Neural crest cell (in vitro differentiated cells): ENCODE measurements at regions not wholly inside any gene's neighbourhood (a gene's known extent, or its start where the extent isn't known, plus 50 kb on each side); places are given as distances from the start of the nearest gene placed in this dataset.
"Not testable (repeated sequence)": the region's sequence is repeated elsewhere in the genome, so short reads cannot be mapped to it uniquely, and the experiment has no call there.

Source experiments
- DNase-seq: peaks from one replicate; pipeline ENCODE4 v3.0.0; 2021; ENCODE audit warnings: low read depth, mixed read lengths, low spot score
- H3K27ac Mint-ChIP-seq: one replicate; pipeline ENCODE4 v1.8.0; 2021; ENCODE audit warnings: mild to moderate bottlenecking, mixed read lengths; ENCODE audit not compliant: unreplicated experiment
- H3K27me3 Mint-ChIP-seq: 2 replicates; pipeline ENCODE4 v1.8.0; 2021; ENCODE audit warnings: low read depth, mild to moderate bottlenecking, mixed read lengths
- H3K36me3 Mint-ChIP-seq: 2 replicates; pipeline ENCODE4 v1.8.0; 2021; ENCODE audit warnings: low read depth, mild to moderate bottlenecking, mixed read lengths
- H3K4me1 Mint-ChIP-seq: 2 replicates; pipeline ENCODE4 v1.8.0; 2021; ENCODE audit warnings: mixed read lengths
- H3K4me3 Mint-ChIP-seq: one replicate; pipeline ENCODE4 v1.8.0; 2021; ENCODE audit warnings: mild to moderate bottlenecking, mixed read lengths
- H3K9me3 Mint-ChIP-seq: 2 replicates; pipeline ENCODE4 v1.8.0; 2021; ENCODE audit warnings: mixed read lengths
- TF ChIP-seq, protein P1 (sequence below): fragments of 200-600 bp; sonication (generic); conservative IDR thresholded peaks from 2 replicates; pipeline ENCODE4 v1.5.0; 2021; ENCODE audit warnings: antibody characterized with exemption, mild to moderate bottlenecking

DNA sequence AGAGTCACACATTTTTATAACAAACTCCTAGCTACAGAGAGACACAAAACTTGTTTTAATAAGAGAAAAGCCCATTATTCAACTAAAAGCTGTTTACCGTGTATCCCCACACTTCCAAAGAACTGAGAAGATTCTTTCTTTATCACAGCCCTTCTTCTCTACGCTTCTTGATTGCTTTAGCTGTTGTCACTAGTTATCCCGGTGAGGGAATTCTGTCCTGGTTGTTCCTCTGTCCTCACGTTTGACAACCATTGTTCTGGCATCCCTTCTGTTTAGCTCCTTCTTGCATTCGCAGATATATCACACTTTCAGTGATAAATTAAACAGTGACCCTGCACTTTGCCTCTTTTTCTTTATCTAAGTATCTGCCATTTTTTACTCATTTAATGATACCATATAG lies 1035.1 kb upstream of the PCDH20 start:
- Mint-ChIP-seq H3K27ac (no peak overlapping the region), H3K4me3 (no peak overlapping the region), H3K36me3 (no peaks in the 10 kb centered on the region), H3K9me3 (peaks cover 4% of the 10 kb centered on the region), H3K27me3 (no peaks in the 10 kb centered on the region), H3K4me1 (no peaks in the 10 kb centered on the region)
- DNase-seq: no peak
- TF ChIP-seq, protein P1, sequence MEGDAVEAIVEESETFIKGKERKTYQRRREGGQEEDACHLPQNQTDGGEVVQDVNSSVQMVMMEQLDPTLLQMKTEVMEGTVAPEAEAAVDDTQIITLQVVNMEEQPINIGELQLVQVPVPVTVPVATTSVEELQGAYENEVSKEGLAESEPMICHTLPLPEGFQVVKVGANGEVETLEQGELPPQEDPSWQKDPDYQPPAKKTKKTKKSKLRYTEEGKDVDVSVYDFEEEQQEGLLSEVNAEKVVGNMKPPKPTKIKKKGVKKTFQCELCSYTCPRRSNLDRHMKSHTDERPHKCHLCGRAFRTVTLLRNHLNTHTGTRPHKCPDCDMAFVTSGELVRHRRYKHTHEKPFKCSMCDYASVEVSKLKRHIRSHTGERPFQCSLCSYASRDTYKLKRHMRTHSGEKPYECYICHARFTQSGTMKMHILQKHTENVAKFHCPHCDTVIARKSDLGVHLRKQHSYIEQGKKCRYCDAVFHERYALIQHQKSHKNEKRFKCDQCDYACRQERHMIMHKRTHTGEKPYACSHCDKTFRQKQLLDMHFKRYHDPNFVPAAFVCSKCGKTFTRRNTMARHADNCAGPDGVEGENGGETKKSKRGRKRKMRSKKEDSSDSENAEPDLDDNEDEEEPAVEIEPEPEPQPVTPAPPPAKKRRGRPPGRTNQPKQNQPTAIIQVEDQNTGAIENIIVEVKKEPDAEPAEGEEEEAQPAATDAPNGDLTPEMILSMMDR: no peak

DNA sequence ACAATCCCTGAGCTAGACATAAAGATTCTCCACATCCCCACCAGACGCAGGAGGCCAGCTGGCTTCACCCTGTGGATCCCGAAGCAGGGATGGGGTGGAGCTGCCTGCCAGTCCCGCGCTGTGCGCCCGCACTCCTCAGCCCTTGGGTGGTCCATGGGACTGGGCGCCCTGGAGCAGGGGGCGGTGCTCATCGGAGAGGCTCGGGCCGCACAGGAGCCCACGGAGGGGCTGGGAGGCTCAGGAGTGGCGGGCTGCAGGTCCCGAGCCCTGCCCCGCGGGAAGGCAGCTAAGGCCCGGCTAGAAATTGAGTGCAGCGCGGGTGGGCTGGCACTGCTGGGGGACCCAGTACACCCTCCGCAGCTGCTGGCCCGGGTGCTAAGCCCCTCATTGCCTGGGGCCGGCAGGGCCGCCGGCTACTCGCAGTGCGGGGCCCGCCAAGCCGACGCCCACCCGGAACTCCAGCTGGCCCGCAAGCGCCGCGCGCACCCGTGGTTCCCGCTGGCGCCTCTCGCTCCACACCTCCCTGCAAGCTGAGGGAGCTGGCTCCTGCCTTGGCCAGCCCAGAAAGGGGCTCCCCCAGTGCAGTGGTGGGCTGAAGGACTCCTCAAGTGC lies 1032.2 kb upstream of the PCDH20 start:
- H3K9me3 Mint-ChIP-seq, H3K36me3 Mint-ChIP-seq, H3K27me3 Mint-ChIP-seq, H3K4me3 Mint-ChIP-seq, H3K4me1 Mint-ChIP-seq, H3K27ac Mint-ChIP-seq, DNase-seq: not testable (repeated sequence)

DNA sequence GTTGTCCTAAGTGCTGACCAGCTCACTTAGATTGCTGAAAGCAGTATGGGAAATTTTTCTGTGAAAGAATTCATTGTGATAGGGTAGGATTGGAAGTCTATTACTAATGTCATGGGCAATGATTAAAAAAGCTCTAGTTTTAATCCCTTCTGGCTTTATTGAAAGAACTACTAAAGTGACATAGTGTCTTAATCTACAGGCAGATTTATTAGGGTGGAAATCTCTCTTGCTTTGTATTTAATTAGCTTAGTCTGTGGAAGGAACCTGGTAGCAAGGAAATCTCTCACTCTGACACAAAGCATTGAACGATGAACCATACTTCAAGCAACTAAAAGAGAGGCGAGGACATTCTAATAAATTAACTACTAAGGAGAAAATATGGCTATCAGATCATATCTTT lies 1029.2 kb upstream of the PCDH20 start:
- Mint-ChIP-seq H3K27me3 (no peaks in the 10 kb centered on the region), H3K36me3 (no peaks in the 10 kb centered on the region), H3K4me3 (no peak overlapping the region), H3K9me3 (peaks cover 4% of the 10 kb centered on the region), H3K27ac (no peak overlapping the region), H3K4me1 (no peaks in the 10 kb centered on the region)
- DNase-seq: no peak
- TF ChIP-seq, protein P1: no peak

DNA sequence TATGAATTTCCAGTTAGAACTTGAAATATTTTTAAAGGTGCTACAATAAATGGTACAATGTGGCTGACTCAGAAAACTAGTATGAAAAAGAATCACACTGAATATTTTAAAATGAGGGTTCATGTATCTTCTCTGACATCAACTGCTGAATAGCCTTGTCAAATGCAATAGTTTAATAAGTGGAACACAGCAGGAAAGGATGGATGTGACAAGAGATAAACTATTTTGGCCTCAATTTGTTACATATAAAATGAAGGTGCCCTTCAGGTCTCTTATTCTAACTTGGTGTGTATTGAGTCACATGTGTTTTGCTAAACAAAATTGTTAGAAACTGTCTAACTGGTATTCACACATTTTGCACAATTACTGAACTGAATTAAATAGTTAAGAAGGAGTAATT lies 1018.4 kb upstream of the PCDH20 start:
- Mint-ChIP-seq H3K4me1 (no peaks in the 10 kb centered on the region), H3K9me3 (no peaks in the 10 kb centered on the region)

DNA sequence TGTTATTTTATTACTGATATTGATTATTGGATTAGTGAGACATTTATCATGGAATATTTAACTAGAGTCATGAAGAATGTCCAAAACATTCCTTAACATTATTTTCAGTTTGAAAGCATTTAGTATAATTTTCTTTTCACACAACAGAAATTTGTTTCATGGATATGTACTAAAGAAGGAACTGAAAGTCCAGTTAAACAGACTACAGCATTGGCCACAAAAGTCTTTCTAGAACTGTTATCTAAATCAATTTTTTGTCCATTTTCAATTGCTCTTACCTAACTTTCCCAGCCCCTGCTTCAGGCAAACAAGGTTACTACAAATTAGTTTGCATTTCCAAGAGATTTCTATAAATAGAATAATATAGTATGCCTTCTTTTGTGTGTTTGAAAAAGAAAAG lies 1018.0 kb upstream of the PCDH20 start:
- TF ChIP-seq, protein P1: no peak
- Mint-ChIP-seq H3K27me3 (no peaks in the 10 kb centered on the region), H3K27ac (no peak overlapping the region), H3K36me3 (no peaks in the 10 kb centered on the region), H3K9me3 (no peaks in the 10 kb centered on the region), H3K4me3 (no peak overlapping the region), H3K4me1 (no peaks in the 10 kb centered on the region)
- DNase-seq: no peak

More for the DNA sequence above, 1018.4 kb upstream of the PCDH20 start:
- TF ChIP-seq, protein P1: no peak
- Mint-ChIP-seq H3K27me3 (no peaks in the 10 kb centered on the region), H3K4me3 (no peak overlapping the region), H3K36me3 (no peaks in the 10 kb centered on the region), H3K27ac (no peak overlapping the region)
- DNase-seq: no peak

DNA sequence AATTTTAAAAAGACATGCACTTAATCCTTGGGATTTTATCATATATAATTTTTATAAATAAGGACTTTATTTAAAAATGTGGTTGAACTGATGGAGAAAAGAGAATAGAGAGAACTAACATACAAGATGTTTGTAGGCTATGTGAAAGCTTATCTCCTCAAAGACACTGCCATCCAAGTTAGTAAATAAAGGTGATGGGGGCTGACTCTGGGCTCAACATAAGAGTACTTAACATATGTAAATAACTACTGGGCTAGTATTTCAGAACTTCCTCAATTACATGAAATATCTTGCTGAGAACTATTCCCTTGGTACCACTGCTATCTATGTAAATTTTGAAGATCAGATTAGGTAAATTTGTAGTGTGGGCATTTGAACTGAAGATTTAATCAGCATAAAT lies 1017.3 kb upstream of the PCDH20 start:
- H3K9me3 Mint-ChIP-seq: no peaks in the 10 kb centered on the region
- no peak for DNase-seq
- H3K27me3 Mint-ChIP-seq: no peaks in the 10 kb centered on the region
- TF ChIP-seq, protein P1: no peak
- no peak overlapping the region for H3K27ac Mint-ChIP-seq
- H3K4me1 Mint-ChIP-seq: no peaks in the 10 kb centered on the region
- H3K4me3 Mint-ChIP-seq: no peak overlapping the region
- H3K36me3 Mint-ChIP-seq: no peaks in the 10 kb centered on the region
